ENCODE measurements at regions not wholly inside any gene's neighbourhood (a gene's known extent, or its start where the extent isn't known, plus 50 kb on each side); places are given as distances from the start of the nearest gene placed in this dataset.

- CTCF ChIA-PET = interaction anchor here (0.6 to 1.0 kb wide), 3 partner anchors 9 to 629 kb away, joined by 3 to 5 read pairs (median 3); no protein-coding TSS in a partner anchor
- Mint-ChIP-seq H3K4me1 (no peaks in the 10 kb centered on the region), H3K36me3 (no peaks in the 10 kb centered on the region), H3K27me3 (no peaks in the 10 kb centered on the region), H3K9me3 (peaks cover 0 to 7% (median 7%) of the 10 kb centered on the region in 3 donors), H3K4me3 (no peak overlapping the region), H3K27ac (no peak overlapping the region)
- H3K9me3 ChIP-seq = no peaks in the 10 kb centered on the region
- ATAC-seq (replicated peaks in 1 of 4) = no peak
- POLR2A ChIA-PET = no interaction called here
- H3K36me3 ChIP-seq (ENCODE audit: control insufficient read depth in 2 of 2, extremely low read depth in 1 of 2, insufficient read depth in 1 of 2, low read length in 1 of 2) = no peaks in the 10 kb centered on the region
- no peaks in the 10 kb centered on the region for H3K4me1 ChIP-seq (ENCODE audit: control insufficient read depth in 1 of 2, extremely low read depth in 1 of 2, insufficient read depth in 2 of 2, low read length in 2 of 2)
- no peak for DNase-seq
- H3K27me3 ChIP-seq (replicated peaks in 1 of 2; ENCODE audit: control insufficient read depth in 2 of 2, extremely low read depth in 1 of 2, insufficient read depth in 2 of 2, low read length in 1 of 2) = peaks cover 0 to 3% of the 10 kb centered on the region in 2 experiments
- WGBS (ENCODE audit: insufficient coverage) = 78% methylated on average over 9 of the region's 16 CpGs
- H3K27ac ChIP-seq (ENCODE audit: low read length) = no peak overlapping the region
- no peak overlapping the region for H3K4me3 ChIP-seq (ENCODE audit: control insufficient read depth in 1 of 2, extremely low read depth in 1 of 2, low read length in 1 of 2)
Observed at GRCh38 chr2:42856106-42856860, 63.9 kb upstream of the HAAO start.

DNA sequence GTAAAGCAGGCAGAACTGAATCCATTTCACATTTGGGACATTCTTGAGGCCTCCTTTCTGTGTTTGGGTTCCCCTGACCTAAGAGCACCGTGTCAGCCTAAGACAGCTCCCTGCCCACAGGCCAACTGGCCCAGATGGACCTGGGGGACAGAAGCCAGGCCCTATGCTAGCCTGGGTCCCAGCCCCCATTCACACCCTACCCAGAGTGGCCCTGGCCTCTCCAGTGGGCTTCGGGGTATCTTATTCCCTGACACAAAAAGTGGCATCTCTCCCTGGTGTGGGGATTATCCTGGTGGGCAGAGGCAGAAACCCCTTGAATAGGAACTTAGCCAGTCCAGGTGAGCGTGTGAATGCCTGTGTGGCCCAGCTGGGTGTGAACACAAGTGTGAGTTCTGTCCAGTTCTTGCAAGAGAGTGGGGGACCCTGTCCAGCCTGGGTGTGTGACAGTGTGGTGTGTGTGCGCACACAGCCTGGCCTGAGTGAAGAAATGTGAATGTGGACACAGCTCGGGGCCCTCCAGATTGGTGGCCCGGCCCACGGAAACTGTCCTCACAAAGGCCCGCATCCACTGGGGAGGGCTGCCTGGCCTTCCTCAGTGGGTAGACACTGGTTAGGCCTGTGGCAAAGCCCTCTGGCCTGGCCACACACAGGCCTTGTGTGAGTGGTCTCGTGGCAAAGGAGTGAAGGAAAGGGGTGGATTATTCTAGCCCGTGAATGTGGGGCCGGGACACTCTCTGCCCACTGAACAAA lies 63.0 kb upstream of the HAAO start:
- ChIA-PET CTCF (interaction anchor here in 1 of 2 donors (0.6 kb wide), 1 partner anchor 10 kb away, joined by 3 read pairs; no protein-coding TSS in a partner anchor), POLR2A (no interaction called here)
- DNase-seq (no peak), ATAC-seq (replicated peaks in 1 of 4) (no peak)
- Mint-ChIP-seq H3K36me3 (no peaks in the 10 kb centered on the region), H3K9me3 (peaks cover 0 to 7% (median 7%) of the 10 kb centered on the region in 3 donors), H3K4me1 (no peaks in the 10 kb centered on the region), H3K27ac (no peak overlapping the region), H3K4me3 (no peak overlapping the region), H3K27me3 (no peaks in the 10 kb centered on the region)
- no peaks in the 10 kb centered on the region for H3K4me1 ChIP-seq (ENCODE audit: control insufficient read depth in 1 of 2, extremely low read depth in 1 of 2, insufficient read depth in 2 of 2, low read length in 2 of 2)
- no peaks in the 10 kb centered on the region for H3K36me3 ChIP-seq (ENCODE audit: control insufficient read depth in 2 of 2, extremely low read depth in 1 of 2, insufficient read depth in 1 of 2, low read length in 1 of 2)
- no peak overlapping the region for H3K27ac ChIP-seq (ENCODE audit: low read length)
- peaks cover 0 to 3% of the 10 kb centered on the region in 2 experiments for H3K27me3 ChIP-seq (replicated peaks in 1 of 2; ENCODE audit: control insufficient read depth in 2 of 2, extremely low read depth in 1 of 2, insufficient read depth in 2 of 2, low read length in 1 of 2)
- H3K4me3 ChIP-seq (ENCODE audit: control insufficient read depth in 1 of 2, extremely low read depth in 1 of 2, low read length in 1 of 2) = no peak overlapping the region
- 69% methylated on average over 9 of the region's 11 CpGs for WGBS (ENCODE audit: insufficient coverage)
- H3K9me3 ChIP-seq = no peaks in the 10 kb centered on the region

DNA sequence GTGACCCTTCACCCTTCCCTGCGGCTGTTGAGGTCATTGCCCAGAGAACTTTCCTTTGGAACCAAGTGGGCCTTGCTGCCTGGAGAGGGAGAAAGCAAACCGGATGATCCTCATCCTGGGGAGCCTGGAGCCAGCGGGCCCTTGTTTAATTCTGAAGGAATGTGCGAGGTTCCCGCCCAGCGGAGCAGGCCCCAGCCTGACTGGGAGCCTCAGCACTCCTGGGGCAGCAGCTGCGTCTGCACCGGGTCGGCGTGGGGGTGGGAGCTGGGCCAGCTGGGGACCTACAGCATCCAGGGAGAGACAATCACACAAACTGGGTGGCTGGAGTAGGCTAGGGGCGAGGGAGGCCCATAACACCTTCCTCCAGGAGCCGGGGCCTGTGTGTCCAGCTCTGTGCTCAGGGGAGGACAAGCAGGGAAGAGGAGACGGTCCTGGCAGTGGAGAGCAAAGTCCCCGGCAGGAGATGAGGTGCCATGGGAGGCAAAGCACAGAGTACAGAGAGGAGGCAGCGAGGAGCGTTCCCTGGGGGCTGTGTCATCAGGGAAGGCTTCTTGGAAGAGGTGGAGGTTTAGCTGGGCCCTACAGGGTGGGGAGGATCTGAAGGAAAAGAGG lies 61.9 kb upstream of the HAAO start:
- Mint-ChIP-seq H3K4me3 (no peak overlapping the region), H3K9me3 (peaks cover 0 to 7% (median 7%) of the 10 kb centered on the region in 3 donors), H3K36me3 (no peaks in the 10 kb centered on the region), H3K27ac (no peak overlapping the region), H3K4me1 (no peaks in the 10 kb centered on the region), H3K27me3 (no peaks in the 10 kb centered on the region)
- Histone ChIP-seq H3K27ac (ENCODE audit: low read length) (no peak overlapping the region), H3K27me3 (replicated peaks in 1 of 2; ENCODE audit: control insufficient read depth in 2 of 2, extremely low read depth in 1 of 2, insufficient read depth in 2 of 2, low read length in 1 of 2) (peaks cover 0 to 3% of the 10 kb centered on the region in 2 experiments), H3K36me3 (ENCODE audit: control insufficient read depth in 2 of 2, extremely low read depth in 1 of 2, insufficient read depth in 1 of 2, low read length in 1 of 2) (no peaks in the 10 kb centered on the region), H3K4me1 (ENCODE audit: control insufficient read depth in 1 of 2, extremely low read depth in 1 of 2, insufficient read depth in 2 of 2, low read length in 2 of 2) (no peaks in the 10 kb centered on the region), H3K9me3 (no peaks in the 10 kb centered on the region), H3K4me3 (ENCODE audit: control insufficient read depth in 1 of 2, extremely low read depth in 1 of 2, low read length in 1 of 2) (no peak overlapping the region)
- ChIA-PET CTCF (interaction anchor here in 1 of 2 donors (0.6 kb wide), 2 partner anchors 147 to 272 kb away, joined by 3 read pairs; no protein-coding TSS in a partner anchor), POLR2A (interaction anchor here in 1 of 2 donors (0.6 kb wide), 1 partner anchor 45 kb away, joined by 3 read pairs; no protein-coding TSS in a partner anchor)
- WGBS (ENCODE audit: insufficient coverage) = 92% methylated on average over 12 of the region's 16 CpGs
- no peak for DNase-seq
- ATAC-seq (replicated peaks in 1 of 4) = no peak

DNA sequence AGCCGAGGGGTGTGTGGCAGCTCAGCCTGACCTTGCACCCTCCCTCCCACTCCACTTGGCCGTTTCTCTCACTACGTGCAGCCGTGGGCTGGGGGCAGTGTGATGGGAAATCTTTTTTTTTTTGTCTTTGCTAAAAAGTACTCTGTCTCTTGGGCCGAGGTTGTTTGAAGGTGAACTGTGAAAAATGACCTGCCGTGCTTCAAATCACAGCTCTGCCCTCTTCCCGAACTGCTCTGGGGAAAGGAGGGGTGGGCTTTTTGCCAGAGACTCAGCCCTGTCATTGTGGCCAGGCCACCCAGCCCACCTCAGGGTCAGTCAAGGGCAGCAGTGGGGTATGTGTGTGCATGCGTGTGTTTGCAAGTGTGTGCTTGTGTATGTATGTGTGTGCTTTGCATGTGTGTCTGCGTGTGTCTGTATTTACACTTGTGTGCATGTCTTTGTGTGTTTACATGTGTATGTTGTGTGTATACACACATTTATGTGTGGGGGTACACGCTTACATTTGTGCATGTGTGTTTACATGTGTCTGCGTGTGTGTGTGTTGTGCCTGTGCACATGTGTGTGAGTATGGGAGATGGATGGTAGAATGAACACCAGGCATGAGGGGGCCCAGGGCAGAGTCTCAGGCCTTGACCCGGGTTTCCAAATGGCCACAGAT lies 61.3 kb upstream of the HAAO start:
- DNase-seq (no peak), ATAC-seq (replicated peaks in 1 of 4) (no peak)
- ChIA-PET CTCF (interaction anchor here in 1 of 2 donors (0.6 kb wide), 1 partner anchor 273 kb away, joined by 3 read pairs; no protein-coding TSS in a partner anchor), POLR2A (no interaction called here)
- Mint-ChIP-seq H3K27ac (no peak overlapping the region), H3K36me3 (no peaks in the 10 kb centered on the region), H3K27me3 (no peaks in the 10 kb centered on the region), H3K4me3 (no peak overlapping the region), H3K4me1 (no peaks in the 10 kb centered on the region), H3K9me3 (peaks cover 0 to 4% (median 3%) of the 10 kb centered on the region in 3 donors)
- H3K36me3 ChIP-seq (ENCODE audit: control insufficient read depth in 2 of 2, extremely low read depth in 1 of 2, insufficient read depth in 1 of 2, low read length in 1 of 2) = no peaks in the 10 kb centered on the region
- no peaks in the 10 kb centered on the region for H3K4me1 ChIP-seq (ENCODE audit: control insufficient read depth in 1 of 2, extremely low read depth in 1 of 2, insufficient read depth in 2 of 2, low read length in 2 of 2)
- no peaks in the 10 kb centered on the region for H3K9me3 ChIP-seq
- H3K27me3 ChIP-seq (replicated peaks in 1 of 2; ENCODE audit: control insufficient read depth in 2 of 2, extremely low read depth in 1 of 2, insufficient read depth in 2 of 2, low read length in 1 of 2) = peaks cover 0 to 3% of the 10 kb centered on the region in 2 experiments
- no peak overlapping the region for H3K27ac ChIP-seq (ENCODE audit: low read length)
- no peak overlapping the region for H3K4me3 ChIP-seq (ENCODE audit: control insufficient read depth in 1 of 2, extremely low read depth in 1 of 2, low read length in 1 of 2)
- WGBS (ENCODE audit: insufficient coverage) = 88% methylated on average over 6 of the region's 12 CpGs

DNA sequence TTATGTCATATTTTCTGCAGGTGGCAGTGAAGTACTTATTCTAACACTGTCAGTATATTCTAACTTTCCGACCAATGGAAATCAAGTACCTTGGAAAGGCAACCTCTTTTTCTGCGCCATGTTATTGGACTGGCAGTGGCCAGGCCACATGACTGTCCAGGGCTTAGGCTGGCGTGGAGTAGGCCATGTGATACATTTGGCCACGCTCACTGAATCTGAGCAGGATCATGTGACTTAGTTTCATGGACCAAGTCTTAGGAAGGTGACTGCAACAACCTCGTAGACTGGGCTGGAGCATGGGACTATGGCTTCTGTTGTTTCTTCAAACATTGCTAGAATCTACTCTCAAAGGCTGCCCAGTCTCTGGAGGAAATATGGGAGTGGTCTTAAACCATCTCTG lies 60.4 kb upstream of the HAAO start:
- DNase-seq = no peak
- H3K27me3 Mint-ChIP-seq = no peaks in the 10 kb centered on the region
- Histone ChIP-seq H3K27ac (ENCODE audit: low read length) (no peak overlapping the region), H3K4me3 (ENCODE audit: control insufficient read depth in 1 of 2, extremely low read depth in 1 of 2, low read length in 1 of 2) (no peak overlapping the region), H3K36me3 (ENCODE audit: control insufficient read depth in 2 of 2, extremely low read depth in 1 of 2, insufficient read depth in 1 of 2, low read length in 1 of 2) (no peaks in the 10 kb centered on the region), H3K9me3 (no peaks in the 10 kb centered on the region), H3K27me3 (replicated peaks in 1 of 2; ENCODE audit: control insufficient read depth in 2 of 2, extremely low read depth in 1 of 2, insufficient read depth in 2 of 2, low read length in 1 of 2) (no peaks in the 10 kb centered on the region), H3K4me1 (ENCODE audit: control insufficient read depth in 1 of 2, extremely low read depth in 1 of 2, insufficient read depth in 2 of 2, low read length in 2 of 2) (no peaks in the 10 kb centered on the region)
- no peaks in the 10 kb centered on the region for H3K36me3 Mint-ChIP-seq
- POLR2A ChIA-PET = no interaction called here
- ATAC-seq (replicated peaks in 1 of 4) = no peak
- H3K9me3 Mint-ChIP-seq = no peaks in the 10 kb centered on the region
- CTCF ChIA-PET = no interaction called here
- H3K4me3 Mint-ChIP-seq = no peak overlapping the region
- 82% methylated on average over 4 of the region's 5 CpGs for WGBS (ENCODE audit: insufficient coverage)
- H3K4me1 Mint-ChIP-seq = no peaks in the 10 kb centered on the region
- H3K27ac Mint-ChIP-seq = no peak overlapping the region

DNA sequence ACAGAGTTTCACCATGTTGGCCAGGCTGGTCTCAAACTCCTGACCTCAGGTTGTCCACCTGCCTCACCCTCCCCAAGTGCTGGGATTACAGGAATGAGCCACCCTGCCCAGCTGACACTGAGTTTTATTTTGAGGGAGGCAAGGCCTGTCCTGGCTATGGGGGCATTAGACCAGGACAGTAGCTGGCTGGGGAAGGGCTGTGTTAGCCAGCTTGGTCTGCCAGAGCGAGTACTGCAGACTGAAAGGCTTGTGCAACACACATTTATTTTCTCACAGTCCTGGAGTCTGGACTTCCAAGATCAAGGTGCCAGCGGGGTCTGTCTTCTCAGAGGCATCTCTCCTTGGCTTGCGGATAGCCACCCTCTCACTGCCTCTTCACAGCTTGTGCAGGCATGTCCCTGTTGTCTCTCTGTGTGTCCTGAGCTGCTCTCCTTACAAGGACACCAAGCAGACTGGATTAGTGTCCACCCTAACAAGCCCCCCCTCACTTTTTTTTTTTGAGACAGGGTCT lies 59.4 kb upstream of the HAAO start:
- WGBS (ENCODE audit: insufficient coverage) = 86% methylated on average over 3 of the region's 3 CpGs
- H3K27ac Mint-ChIP-seq = no peak overlapping the region
- H3K4me3 ChIP-seq (ENCODE audit: control insufficient read depth in 1 of 2, extremely low read depth in 1 of 2, low read length in 1 of 2) = no peak overlapping the region
- DNase-seq = no peak
- H3K27me3 Mint-ChIP-seq = no peaks in the 10 kb centered on the region
- no peaks in the 10 kb centered on the region for H3K36me3 ChIP-seq (ENCODE audit: control insufficient read depth in 2 of 2, extremely low read depth in 1 of 2, insufficient read depth in 1 of 2, low read length in 1 of 2)
- no peaks in the 10 kb centered on the region for H3K9me3 ChIP-seq
- CTCF ChIA-PET = no interaction called here
- H3K4me3 Mint-ChIP-seq = no peak overlapping the region
- no peaks in the 10 kb centered on the region for H3K36me3 Mint-ChIP-seq
- no peaks in the 10 kb centered on the region for H3K9me3 Mint-ChIP-seq
- H3K4me1 Mint-ChIP-seq = no peaks in the 10 kb centered on the region
- H3K27ac ChIP-seq (ENCODE audit: low read length) = no peak overlapping the region
- peaks cover 0 to 3% of the 10 kb centered on the region in 2 experiments for H3K27me3 ChIP-seq (replicated peaks in 1 of 2; ENCODE audit: control insufficient read depth in 2 of 2, extremely low read depth in 1 of 2, insufficient read depth in 2 of 2, low read length in 1 of 2)
- POLR2A ChIA-PET = no interaction called here
- no peaks in the 10 kb centered on the region for H3K4me1 ChIP-seq (ENCODE audit: control insufficient read depth in 1 of 2, extremely low read depth in 1 of 2, insufficient read depth in 2 of 2, low read length in 2 of 2)
- ATAC-seq (replicated peaks in 1 of 4) = no peak

Measured in T-cell (primary cell).